Retinal pigment epithelial cell (primary cell): ENCODE measurements at regions not wholly inside any gene's neighbourhood (a gene's known extent, or its start where the extent isn't known, plus 50 kb on each side); places are given as distances from the start of the nearest gene placed in this dataset.

ENCODE experiments used
- DNase-seq: peaks from one replicate; pipeline ENCODE4 v3.0.0-alpha.2; 2010; ENCODE audit warnings: low read depth
- H3K4me3 ChIP-seq: 2 replicates; pipeline ENCODE4 v1.5.1; 2011; ENCODE audit warnings: mild to moderate bottlenecking, low read length, control low read depth, moderate library complexity
- CTCF ChIP-seq: conservative IDR thresholded peaks from 2 replicates; pipeline ENCODE4 v1.5.1; 2011; ENCODE audit warnings: low read depth, low read length, control low read depth, inconsistent platforms

- no peak for TF ChIP-seq CTCF
- DNase-seq = no peak
- no peak overlapping the region for H3K4me3 ChIP-seq
Observed at GRCh38 chr9:88196142-88196790, 58.0 kb upstream of the SPATA31C2 start.

- no peak overlapping the region for H3K4me3 ChIP-seq
- TF ChIP-seq CTCF = no peak
- DNase-seq = no peak
Observed at GRCh38 chr9:88193766-88194165, 55.5 kb upstream of the SPATA31C2 start.

- TF ChIP-seq CTCF = no peak
- DNase-seq = no peak
- no peak overlapping the region for H3K4me3 ChIP-seq
Observed at GRCh38 chr9:88191456-88191855, 53.2 kb upstream of the SPATA31C2 start.

- no peak for DNase-seq
- H3K4me3 ChIP-seq = no peak overlapping the region
- TF ChIP-seq CTCF = no peak
Observed at GRCh38 chr9:88189371-88189770, 51.1 kb upstream of the SPATA31C2 start.
